ENCODE measurements at regions not wholly inside any gene's neighbourhood (a gene's known extent, or its start where the extent isn't known, plus 50 kb on each side); places are given as distances from the start of the nearest gene placed in this dataset.
A peak's percentile ranks its signal among the peaks of the same experiment; 100 is the strongest.

DNA sequence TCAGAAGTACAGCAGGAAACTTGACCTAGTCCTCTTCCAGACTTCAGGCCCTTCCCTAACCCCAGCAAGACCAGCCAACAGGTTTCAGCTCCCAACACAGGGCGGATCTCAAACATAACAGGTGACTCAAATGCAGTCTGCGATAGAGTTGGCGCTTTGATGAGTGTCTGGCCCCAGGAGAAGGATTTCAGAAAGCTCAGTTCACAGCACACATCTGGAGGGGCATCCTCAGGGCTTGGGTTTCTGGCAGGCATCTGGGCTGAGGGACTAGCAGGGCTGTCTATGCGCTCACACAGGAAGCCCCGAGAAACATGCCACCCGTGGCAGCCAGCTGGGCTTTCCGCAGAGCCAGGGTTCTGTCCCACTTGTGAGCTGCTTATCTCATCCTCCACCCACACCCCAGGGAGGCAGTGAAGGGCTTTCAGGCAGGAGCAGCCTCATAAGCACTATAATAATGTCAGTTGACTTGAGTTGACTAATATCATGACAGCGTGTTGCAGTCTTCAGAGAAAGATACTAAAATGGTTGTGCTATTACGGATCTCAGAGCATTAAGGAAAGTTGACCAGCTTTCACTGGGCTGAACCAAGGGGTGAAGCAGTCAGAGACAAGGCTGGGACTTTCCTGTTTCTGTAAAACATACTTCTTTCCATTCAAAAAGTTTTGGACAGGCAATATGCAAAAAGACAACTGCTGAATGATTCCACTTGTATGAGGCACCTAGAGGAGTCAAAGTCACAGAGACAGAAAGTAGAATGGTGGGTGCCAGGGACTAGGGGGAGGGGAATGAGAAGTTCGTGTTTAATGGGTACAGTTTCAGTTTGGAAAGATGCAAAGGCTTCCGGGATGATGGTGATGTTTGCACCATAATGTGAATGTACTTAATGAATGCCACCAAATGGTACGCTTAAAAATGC, 233.0 kb upstream of the IRF2BP2 start:
- DNase-seq (ENCODE audit: low read depth), result peak; percentile 21
- TF ChIP-seq, protein P1, sequence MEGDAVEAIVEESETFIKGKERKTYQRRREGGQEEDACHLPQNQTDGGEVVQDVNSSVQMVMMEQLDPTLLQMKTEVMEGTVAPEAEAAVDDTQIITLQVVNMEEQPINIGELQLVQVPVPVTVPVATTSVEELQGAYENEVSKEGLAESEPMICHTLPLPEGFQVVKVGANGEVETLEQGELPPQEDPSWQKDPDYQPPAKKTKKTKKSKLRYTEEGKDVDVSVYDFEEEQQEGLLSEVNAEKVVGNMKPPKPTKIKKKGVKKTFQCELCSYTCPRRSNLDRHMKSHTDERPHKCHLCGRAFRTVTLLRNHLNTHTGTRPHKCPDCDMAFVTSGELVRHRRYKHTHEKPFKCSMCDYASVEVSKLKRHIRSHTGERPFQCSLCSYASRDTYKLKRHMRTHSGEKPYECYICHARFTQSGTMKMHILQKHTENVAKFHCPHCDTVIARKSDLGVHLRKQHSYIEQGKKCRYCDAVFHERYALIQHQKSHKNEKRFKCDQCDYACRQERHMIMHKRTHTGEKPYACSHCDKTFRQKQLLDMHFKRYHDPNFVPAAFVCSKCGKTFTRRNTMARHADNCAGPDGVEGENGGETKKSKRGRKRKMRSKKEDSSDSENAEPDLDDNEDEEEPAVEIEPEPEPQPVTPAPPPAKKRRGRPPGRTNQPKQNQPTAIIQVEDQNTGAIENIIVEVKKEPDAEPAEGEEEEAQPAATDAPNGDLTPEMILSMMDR (conservative IDR thresholded peaks at IDR 0.05; ENCODE audit: low read length), result no peak
- no peak overlapping the region for H3K4me3 ChIP-seq (ENCODE audit: low read length)

DNA sequence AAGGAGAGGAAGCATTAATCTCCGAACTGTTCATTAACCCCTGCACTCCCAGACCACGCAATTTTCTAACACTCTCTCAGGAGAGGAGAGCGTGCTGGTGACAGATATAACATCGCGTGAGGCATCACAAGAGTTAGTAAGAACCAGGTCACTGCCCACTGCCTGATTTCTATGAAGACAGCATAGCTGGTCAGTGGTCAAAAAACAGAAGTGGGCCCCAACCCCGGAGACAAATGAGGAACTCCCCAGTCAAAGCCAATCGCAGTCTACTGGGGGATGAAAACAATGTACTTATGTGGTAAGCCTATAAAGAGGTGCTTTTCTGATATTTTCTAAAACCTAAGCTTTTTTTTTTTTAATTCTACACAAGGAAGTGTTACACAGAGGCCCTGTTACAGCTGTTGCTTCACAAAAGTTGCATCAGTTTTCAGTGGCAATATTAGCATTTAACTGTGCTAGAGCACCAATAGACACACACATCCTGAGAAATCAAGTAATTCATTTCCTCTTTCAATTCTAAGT, 231.8 kb upstream of the IRF2BP2 start:
- DNase-seq (ENCODE audit: low read depth), result peak; percentile 65
- TF ChIP-seq, protein P1 (conservative IDR thresholded peaks at IDR 0.05; ENCODE audit: low read length), result no peak
- H3K4me3 ChIP-seq (ENCODE audit: low read length), result no peak overlapping the region

DNA sequence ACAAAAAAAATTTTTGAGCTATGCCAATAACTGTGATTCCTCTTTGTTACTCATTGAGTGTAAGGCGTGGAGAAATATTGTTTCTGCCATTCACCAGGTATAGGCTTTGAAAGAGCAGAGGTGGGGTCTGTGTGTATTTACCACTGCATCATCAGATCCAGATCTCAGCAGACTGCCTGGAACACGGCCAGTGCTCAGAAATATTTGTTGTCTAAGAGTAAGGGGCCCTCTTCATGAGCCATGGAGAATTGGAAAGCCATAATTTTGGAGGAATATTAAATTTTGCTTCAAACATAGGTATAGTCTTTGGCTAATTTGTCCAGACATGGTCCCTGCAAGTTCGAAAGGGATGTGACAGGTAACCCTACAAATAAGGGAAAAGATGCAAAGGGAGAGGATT, 231.3 kb upstream of the IRF2BP2 start:
- H3K4me3 ChIP-seq (ENCODE audit: low read length), result no peak overlapping the region
- TF ChIP-seq, protein P1 (conservative IDR thresholded peaks at IDR 0.05; ENCODE audit: low read length), result no peak
- DNase-seq (ENCODE audit: low read depth), result no peak

DNA sequence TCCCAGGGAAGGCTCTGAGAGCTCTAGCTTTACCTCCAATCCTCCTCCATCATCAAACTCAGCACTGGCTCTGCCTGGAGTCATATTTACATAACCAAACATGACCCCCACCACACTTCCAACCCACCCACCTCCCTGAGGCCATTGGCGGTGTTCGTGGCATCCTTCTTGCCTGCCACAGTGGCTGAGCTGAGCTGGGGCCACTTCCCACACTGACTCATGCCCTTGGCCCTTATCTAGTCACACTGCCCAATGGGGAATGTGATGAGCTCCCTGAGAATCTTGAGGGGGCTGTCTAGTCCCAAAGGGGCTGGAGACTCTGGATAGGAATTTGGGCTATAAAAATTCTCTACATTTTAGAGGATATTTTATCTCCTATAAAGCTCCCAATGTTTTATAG, 230.9 kb upstream of the IRF2BP2 start:
- TF ChIP-seq, protein P1 (conservative IDR thresholded peaks at IDR 0.05; ENCODE audit: low read length), result no peak
- peak; percentile 23 for DNase-seq (ENCODE audit: low read depth)
- no peak overlapping the region for H3K4me3 ChIP-seq (ENCODE audit: low read length)

DNA sequence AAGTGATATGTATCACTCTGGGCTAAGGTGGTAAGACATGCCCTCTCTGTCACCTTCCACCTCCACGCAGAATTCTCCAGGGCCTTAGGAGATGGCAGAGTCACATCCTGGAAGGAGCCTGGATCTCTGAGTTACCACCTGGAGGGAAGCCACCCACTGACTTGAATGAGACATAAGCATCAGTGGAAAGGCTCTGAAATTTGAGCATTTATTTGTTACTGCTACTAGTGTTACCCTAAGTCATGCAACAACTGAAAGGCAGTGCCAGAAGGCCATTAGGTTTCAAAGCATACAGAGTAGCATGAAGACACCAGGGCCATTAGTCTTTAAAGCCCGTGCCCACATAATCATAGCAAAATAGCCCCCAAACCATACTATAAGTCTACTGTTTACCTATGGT, 230.3 kb upstream of the IRF2BP2 start:
- no peak for DNase-seq (ENCODE audit: low read depth)
- TF ChIP-seq, protein P1 (conservative IDR thresholded peaks at IDR 0.05; ENCODE audit: low read length), result no peak
- H3K4me3 ChIP-seq (ENCODE audit: low read length), result no peak overlapping the region

DNA sequence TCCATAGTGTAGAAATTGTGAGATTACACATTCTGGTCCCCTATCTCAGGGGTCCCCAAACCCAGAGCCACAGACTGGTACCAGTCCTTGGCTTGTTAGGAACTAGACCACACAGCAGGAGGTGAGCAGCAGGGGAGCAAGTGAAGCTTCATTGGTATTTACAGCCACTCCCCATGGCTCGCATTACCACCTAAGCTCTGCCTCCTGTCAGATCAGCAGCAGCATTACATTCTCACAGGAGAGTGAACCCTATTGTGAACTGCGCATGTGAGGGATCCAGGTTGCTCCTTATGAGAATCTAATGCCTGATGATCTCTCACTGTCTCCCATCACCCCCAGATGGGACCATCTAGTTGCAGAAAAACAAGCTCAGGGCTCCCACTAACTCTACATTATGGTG, 229.7 kb upstream of the IRF2BP2 start:
- DNase-seq (ENCODE audit: low read depth), result no peak
- TF ChIP-seq, protein P1 (conservative IDR thresholded peaks at IDR 0.05; ENCODE audit: low read length), result no peak
- H3K4me3 ChIP-seq (ENCODE audit: low read length), result no peak overlapping the region

DNA sequence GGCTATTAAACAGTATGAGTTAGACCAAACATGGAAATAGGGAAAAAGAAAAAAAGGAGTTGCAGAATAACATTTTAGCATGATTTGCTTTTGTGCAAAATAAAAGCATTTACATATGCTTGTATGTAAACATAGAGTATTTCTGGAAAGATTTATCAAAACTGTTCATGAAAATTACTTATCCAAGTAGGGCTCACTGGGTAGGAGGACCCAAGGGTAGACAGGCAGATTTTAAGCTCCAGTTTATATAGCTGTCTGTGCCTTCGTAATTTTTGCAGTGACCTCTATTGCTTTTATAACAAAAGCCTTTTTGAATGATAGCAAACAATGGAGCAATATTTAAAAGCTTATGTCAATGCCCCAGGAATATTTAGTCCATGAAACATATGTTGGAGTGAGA, 228.8 kb upstream of the IRF2BP2 start:
- no peak for DNase-seq (ENCODE audit: low read depth)
- TF ChIP-seq, protein P1 (conservative IDR thresholded peaks at IDR 0.05; ENCODE audit: low read length), result no peak
- H3K4me3 ChIP-seq (ENCODE audit: low read length), result no peak overlapping the region
